ENCODE measurements at regions not wholly inside any gene's neighbourhood (a gene's known extent, or its start where the extent isn't known, plus 50 kb on each side); places are given as distances from the start of the nearest gene placed in this dataset.

DNA sequence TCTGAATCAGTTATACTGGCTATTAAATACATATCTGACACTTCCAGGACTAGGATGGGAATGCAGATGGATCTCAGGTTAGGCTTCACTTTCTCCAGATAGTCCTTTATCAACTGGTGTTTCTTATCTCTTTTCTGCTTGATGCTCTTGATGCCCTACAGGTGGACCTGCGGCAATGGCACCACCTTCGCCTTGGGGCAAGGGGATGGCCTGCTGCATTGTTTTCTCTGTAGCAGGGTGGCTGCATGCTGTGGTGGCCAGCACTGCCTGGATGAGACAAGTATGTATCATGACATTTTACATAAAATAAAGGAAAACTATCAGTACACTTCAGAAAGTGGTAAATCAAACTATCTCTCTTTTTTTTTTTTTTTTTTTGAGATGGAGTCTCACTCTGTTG is 217.7 kb upstream of the ZP4 start:
- no peak overlapping the region for H3K27ac ChIP-seq
- H3K4me3 ChIP-seq = no peak overlapping the region
- no peaks in the 10 kb centered on the region for H3K36me3 ChIP-seq
- no peaks in the 10 kb centered on the region for H3K9me3 ChIP-seq
- no peak for ATAC-seq
- intact Hi-C loops (cut with DNase I) = no loop called here
- no peaks in the 10 kb centered on the region for H3K27me3 ChIP-seq (ENCODE audit: low read depth)
- no peak for DNase-seq
- TF ChIP-seq, protein P1, sequence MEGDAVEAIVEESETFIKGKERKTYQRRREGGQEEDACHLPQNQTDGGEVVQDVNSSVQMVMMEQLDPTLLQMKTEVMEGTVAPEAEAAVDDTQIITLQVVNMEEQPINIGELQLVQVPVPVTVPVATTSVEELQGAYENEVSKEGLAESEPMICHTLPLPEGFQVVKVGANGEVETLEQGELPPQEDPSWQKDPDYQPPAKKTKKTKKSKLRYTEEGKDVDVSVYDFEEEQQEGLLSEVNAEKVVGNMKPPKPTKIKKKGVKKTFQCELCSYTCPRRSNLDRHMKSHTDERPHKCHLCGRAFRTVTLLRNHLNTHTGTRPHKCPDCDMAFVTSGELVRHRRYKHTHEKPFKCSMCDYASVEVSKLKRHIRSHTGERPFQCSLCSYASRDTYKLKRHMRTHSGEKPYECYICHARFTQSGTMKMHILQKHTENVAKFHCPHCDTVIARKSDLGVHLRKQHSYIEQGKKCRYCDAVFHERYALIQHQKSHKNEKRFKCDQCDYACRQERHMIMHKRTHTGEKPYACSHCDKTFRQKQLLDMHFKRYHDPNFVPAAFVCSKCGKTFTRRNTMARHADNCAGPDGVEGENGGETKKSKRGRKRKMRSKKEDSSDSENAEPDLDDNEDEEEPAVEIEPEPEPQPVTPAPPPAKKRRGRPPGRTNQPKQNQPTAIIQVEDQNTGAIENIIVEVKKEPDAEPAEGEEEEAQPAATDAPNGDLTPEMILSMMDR (IDR thresholded peaks at IDR 0.05) = no peak
- no peaks in the 10 kb centered on the region for H3K4me1 ChIP-seq

- no peak for DNase-seq
- no peaks in the 10 kb centered on the region for H3K4me1 ChIP-seq
- no peak for ATAC-seq
- H3K36me3 ChIP-seq = no peaks in the 10 kb centered on the region
- intact Hi-C loops (cut with DNase I) = no loop called here
- TF ChIP-seq, protein P1 (IDR thresholded peaks at IDR 0.05) = no peak
- H3K27ac ChIP-seq = no peak overlapping the region
- H3K4me3 ChIP-seq = no peak overlapping the region
- no peaks in the 10 kb centered on the region for H3K9me3 ChIP-seq
- no peaks in the 10 kb centered on the region for H3K27me3 ChIP-seq (ENCODE audit: low read depth)
Observed at GRCh38 chr1:238107322-238107721, 216.6 kb upstream of the ZP4 start.

DNA sequence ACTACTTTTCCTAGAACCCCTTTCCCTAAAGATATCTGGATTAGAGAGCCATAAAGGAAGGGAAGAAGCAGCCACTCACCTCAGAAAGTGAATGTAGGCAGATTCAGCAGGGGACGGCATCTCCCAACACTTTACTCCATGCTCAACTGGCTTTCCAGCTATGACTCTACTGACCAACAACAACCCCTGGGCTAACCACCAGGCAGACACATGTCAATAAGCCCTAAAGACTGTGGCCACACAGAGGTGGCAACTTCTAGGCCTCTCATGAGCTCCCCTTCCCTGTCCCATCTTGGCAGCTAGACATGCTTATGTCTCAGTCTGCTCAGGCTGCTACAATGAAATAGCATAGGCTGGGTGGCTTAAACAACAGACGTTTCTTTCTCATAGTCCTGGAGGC is 214.0 kb upstream of the ZP4 start:
- intact Hi-C loops (cut with DNase I) = no loop called here
- H3K36me3 ChIP-seq = no peaks in the 10 kb centered on the region
- no peaks in the 10 kb centered on the region for H3K27me3 ChIP-seq (ENCODE audit: low read depth)
- no peaks in the 10 kb centered on the region for H3K9me3 ChIP-seq
- no peaks in the 10 kb centered on the region for H3K4me1 ChIP-seq
- TF ChIP-seq, protein P1 (IDR thresholded peaks at IDR 0.05) = no peak
- DNase-seq = no peak
- ATAC-seq = no peak
- no peak overlapping the region for H3K4me3 ChIP-seq
- no peak overlapping the region for H3K27ac ChIP-seq

- TF ChIP-seq, protein P1 (IDR thresholded peaks at IDR 0.05) = no peak
- H3K4me3 ChIP-seq = no peak overlapping the region
- no peak overlapping the region for H3K27ac ChIP-seq
- no peaks in the 10 kb centered on the region for H3K27me3 ChIP-seq (ENCODE audit: low read depth)
- intact Hi-C loops (cut with DNase I) = no loop called here
- H3K36me3 ChIP-seq = no peaks in the 10 kb centered on the region
- ATAC-seq (no peak), DNase-seq (no peak)
- no peaks in the 10 kb centered on the region for H3K9me3 ChIP-seq
- H3K4me1 ChIP-seq = no peaks in the 10 kb centered on the region
Observed at GRCh38 chr1:238101923-238102322, 211.2 kb upstream of the ZP4 start.

- intact Hi-C loops (cut with DNase I) = no loop called here
- no peaks in the 10 kb centered on the region for H3K36me3 ChIP-seq
- H3K27me3 ChIP-seq (ENCODE audit: low read depth) = no peaks in the 10 kb centered on the region
- no peaks in the 10 kb centered on the region for H3K9me3 ChIP-seq
- H3K27ac ChIP-seq = no peak overlapping the region
- DNase-seq = no peak
- no peaks in the 10 kb centered on the region for H3K4me1 ChIP-seq
- ATAC-seq = no peak
- TF ChIP-seq, protein P1 (IDR thresholded peaks at IDR 0.05) = no peak
- no peak overlapping the region for H3K4me3 ChIP-seq
Observed at GRCh38 chr1:238099871-238100270, 209.1 kb upstream of the ZP4 start.

DNA sequence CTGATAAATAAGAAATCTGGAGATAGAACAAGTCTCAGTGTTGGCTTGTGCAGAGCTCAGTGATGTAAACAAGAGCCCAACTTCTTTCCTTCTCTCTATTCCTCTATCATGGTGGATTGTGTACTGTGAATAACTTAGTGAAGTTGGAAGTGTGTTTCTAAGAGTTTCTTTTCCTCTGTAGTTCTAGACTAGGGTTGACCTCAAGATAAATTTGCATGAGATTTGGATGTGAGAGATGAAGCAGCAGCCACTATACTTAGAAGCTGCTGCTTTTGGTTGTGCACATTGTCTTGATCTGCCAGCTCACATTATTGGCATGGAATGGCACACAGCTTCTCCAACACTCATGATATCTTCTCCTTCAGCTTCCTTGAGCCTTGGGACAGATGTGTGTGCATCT is 198.9 kb upstream of the ZP4 start:
- Histone ChIP-seq H3K9me3 (no peaks in the 10 kb centered on the region), H3K4me1 (no peaks in the 10 kb centered on the region), H3K36me3 (no peaks in the 10 kb centered on the region), H3K4me3 (no peak overlapping the region), H3K27ac (no peak overlapping the region), H3K27me3 (ENCODE audit: low read depth) (no peaks in the 10 kb centered on the region)
- DNase-seq (no peak), ATAC-seq (no peak)
- intact Hi-C loops (cut with DNase I) = no loop called here
- TF ChIP-seq, protein P1 (IDR thresholded peaks at IDR 0.05) = no peak

Measured in lower lobe of right lung (tissue), 2 donors.